ENCODE measurements at regions not wholly inside any gene's neighbourhood (a gene's known extent, or its start where the extent isn't known, plus 50 kb on each side); places are given as distances from the start of the nearest gene placed in this dataset.

DNA sequence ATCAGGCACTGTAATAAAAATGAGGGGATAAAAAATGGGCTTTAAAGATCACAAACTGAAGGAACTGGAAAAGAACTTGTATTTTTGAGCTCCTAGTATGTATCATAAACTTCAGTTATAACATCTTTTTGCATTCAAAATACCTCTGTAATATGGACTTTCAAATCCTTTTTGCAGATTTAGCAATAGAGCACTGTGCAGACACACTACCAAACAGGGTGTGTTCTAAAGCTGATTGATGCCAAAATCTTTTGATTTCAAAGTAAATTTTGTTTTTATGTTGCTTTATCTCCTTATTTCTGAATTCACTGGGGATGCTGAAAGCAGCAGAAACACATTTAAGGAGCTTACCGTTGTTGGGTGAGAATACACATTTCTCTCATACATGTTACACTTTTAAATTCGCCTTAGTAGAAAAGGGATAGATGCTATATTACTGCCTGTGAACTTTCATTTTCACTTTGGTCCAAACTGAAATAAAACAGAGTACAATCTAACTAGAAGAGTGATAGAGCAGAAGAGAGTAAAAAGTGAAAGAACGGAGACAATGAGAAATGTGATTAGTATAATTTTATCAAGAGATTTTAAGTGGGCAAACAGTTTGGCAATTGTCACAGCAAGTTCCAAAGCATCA, 1126.6 kb downstream of the BRINP3 start:
- H3K4me3 ChIP-seq (ENCODE audit: low read depth, low read length) = no peak overlapping the region
- TF ChIP-seq, protein P1, sequence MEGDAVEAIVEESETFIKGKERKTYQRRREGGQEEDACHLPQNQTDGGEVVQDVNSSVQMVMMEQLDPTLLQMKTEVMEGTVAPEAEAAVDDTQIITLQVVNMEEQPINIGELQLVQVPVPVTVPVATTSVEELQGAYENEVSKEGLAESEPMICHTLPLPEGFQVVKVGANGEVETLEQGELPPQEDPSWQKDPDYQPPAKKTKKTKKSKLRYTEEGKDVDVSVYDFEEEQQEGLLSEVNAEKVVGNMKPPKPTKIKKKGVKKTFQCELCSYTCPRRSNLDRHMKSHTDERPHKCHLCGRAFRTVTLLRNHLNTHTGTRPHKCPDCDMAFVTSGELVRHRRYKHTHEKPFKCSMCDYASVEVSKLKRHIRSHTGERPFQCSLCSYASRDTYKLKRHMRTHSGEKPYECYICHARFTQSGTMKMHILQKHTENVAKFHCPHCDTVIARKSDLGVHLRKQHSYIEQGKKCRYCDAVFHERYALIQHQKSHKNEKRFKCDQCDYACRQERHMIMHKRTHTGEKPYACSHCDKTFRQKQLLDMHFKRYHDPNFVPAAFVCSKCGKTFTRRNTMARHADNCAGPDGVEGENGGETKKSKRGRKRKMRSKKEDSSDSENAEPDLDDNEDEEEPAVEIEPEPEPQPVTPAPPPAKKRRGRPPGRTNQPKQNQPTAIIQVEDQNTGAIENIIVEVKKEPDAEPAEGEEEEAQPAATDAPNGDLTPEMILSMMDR (IDR thresholded peaks at IDR 0.05; ENCODE audit: low read depth, low read length) = no peak

DNA sequence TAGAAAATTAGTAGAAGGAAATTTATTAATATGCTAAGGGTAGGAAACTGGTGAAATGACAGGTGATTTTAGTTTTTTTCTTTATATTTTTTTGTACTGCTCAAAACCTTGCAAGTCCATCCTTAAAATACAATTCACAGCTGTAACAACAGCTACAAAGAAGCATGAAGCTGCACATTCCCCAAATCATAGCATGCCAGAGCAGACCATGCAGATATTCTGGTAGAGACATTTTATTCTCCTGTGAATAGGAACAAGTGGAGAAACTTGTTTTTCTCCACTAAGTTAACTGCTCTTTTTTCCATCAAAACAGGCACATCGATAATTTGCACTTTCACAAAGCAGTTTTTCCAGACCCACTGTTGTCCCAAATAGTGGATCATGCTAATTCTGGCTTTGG, 1125.7 kb downstream of the BRINP3 start:
- H3K4me3 ChIP-seq (ENCODE audit: low read depth, low read length) = no peak overlapping the region
- TF ChIP-seq, protein P1 (IDR thresholded peaks at IDR 0.05; ENCODE audit: low read depth, low read length) = no peak

DNA sequence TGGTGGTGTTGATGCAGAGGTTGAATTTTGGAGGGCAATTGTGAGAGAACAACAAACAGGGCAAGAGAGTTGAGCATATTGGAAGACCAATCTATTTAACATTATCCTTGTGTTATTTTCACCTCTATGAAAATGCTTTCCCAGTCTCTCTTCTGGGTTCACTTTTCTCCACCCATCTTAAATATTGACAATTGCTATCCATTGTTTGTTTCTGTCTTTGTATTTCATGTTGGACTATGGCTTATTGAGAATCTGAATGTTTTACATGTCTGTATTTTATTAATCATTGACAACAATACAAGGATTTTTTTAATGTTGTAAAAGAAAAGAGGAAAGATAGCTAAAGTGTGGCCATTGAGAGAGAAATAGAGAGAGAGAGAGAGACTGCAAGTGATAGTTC, 1121.5 kb downstream of the BRINP3 start:
- no peak overlapping the region for H3K4me3 ChIP-seq (ENCODE audit: low read depth, low read length)
- TF ChIP-seq, protein P1 (IDR thresholded peaks at IDR 0.05; ENCODE audit: low read depth, low read length) = no peak

DNA sequence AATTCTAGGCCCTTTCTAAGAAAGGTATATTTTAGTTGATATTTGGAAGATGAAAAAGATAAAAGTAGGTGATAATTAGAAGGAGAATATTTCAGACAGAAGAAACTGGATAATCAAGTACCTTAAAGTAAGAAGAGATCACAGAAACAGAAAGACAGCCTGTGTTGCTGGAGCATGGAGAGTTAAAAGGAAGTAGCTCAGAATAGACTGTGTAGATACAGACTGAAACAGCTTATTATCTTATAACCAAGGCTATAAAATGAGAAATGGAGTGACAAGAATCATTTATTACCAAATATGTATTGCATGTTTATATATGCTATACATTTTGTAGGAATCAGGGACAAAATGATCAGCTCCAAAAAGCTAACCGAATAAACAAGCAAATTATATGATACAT, 1120.3 kb downstream of the BRINP3 start:
- TF ChIP-seq, protein P1 (IDR thresholded peaks at IDR 0.05; ENCODE audit: low read depth, low read length) = no peak
- no peak overlapping the region for H3K4me3 ChIP-seq (ENCODE audit: low read depth, low read length)

DNA sequence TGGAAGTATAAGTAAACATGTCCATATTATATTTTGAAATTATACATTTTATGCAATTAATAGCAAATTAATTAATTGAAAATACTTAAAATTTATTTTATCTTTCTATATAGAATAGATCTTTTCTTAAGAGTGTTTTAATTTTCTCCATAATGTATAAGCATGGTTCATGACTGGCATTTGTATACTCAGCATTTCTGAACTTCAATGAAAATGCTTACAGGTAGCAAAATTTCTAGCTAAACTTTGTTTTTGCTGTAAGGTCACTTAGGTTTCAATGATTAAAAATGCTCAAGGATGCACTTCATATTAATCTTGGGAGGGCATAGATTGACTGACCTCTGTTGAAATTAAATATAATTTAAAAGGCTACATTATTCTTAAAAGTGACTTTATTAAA, 1108.1 kb downstream of the BRINP3 start:
- no peak overlapping the region for H3K4me3 ChIP-seq (ENCODE audit: low read depth, low read length)
- TF ChIP-seq, protein P1 (IDR thresholded peaks at IDR 0.05; ENCODE audit: low read depth, low read length) = no peak

DNA sequence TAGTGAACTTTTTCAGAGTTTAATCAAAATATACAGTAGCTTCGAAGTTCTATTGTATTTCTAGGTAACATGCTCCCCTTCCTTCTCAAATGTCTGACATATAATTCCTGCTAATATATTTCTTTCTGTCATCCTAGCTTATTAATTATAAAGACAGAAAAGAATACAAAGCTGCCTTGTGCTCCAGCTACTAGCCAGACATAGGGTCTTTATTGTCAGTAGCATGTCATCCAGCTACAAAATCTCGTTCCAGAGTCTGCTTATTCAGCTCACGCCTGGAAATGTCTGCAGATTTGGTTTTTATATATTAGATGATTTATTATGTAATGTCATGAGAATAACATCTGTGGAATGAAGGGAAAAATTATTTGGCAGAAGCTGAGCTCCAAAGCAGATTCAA, 1102.8 kb downstream of the BRINP3 start:
- TF ChIP-seq, protein P1 (IDR thresholded peaks at IDR 0.05; ENCODE audit: low read depth, low read length) = no peak
- no peak overlapping the region for H3K4me3 ChIP-seq (ENCODE audit: low read depth, low read length)

DNA sequence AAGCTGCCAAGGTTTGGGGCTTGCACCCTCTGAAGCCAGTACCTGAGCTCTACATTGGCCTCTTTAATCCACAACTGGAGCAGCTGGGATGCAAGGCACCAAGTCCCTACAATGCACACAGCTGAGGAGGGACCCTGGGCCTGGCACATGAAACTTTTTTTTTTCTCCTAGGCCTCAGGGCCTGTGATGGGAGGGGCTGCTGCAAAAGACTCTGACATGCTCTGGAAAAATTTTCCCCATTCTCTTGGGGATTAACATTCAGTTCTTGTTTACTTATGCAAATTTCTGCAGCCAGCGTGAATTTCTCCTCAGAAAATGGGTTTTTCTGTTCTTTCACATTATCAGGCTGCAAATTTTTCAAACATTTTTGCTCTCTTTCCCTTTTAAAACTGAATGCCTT, 1072.2 kb downstream of the BRINP3 start:
- H3K4me3 ChIP-seq (ENCODE audit: low read depth, low read length) = no peak overlapping the region
- TF ChIP-seq, protein P1 (IDR thresholded peaks at IDR 0.05; ENCODE audit: low read depth, low read length) = no peak

All from WI38 (cell line).